Caco-2 (cell line): ENCODE measurements at regions not wholly inside any gene's neighbourhood (a gene's known extent, or its start where the extent isn't known, plus 50 kb on each side); places are given as distances from the start of the nearest gene placed in this dataset.

Experiments
- BruUV-seq: library from RNA; stranded (reverse); fragments of 400-500 nt; replicated peaks from 2 replicates; lab custom pipeline; 2021; lab: Mats Ljungman, UMichigan
- CTCF ChIA-PET: fragments of 300-600 bp; sonication (Branson Sonifier 250); formaldehyde crosslinking; loops from one replicate; lab custom pipeline; 2022; ENCODE audit warnings: antibody characterized with exemption; lab: Charles Lee
- POLR2A ChIA-PET: fragments of 300-600 bp; sonication (Branson Sonifier 250); formaldehyde crosslinking; loops from one replicate; lab custom pipeline; 2022; ENCODE audit warnings: antibody characterized with exemption; lab: Charles Lee
- DNase-seq, 2 experiments: peaks; one replicate each; pipeline versions ENCODE4 v3.0.0 to v3.0.0-alpha.2; 2020 to 2022
- H3K27me3 ChIP-seq: replicated peaks from 2 replicates; pipeline ENCODE4 v1.6.0; 2011; ENCODE audit warnings: low read length; ENCODE audit not compliant: control insufficient read depth, insufficient read depth
- H3K36me3 ChIP-seq: 2 replicates; pipeline ENCODE4 v1.5.1; 2011; ENCODE audit warnings: low read length; ENCODE audit not compliant: control insufficient read depth, insufficient read depth
- H3K4me1 ChIP-seq: fragments of 250-450 bp; sonication (Bioruptor Pico); 2 replicates; pipeline ENCODE4 v1.5.1; 2020; ENCODE audit warnings: mild to moderate bottlenecking
- H3K4me3 ChIP-seq: 2 replicates; pipeline ENCODE4 v1.5.1; 2011; ENCODE audit warnings: low read depth, mild to moderate bottlenecking, control low read depth, low read length
- H3K9me3 ChIP-seq: fragments of 250-450 bp; sonication (Bioruptor Pico); 2 replicates; pipeline ENCODE4 v1.5.1; 2020; ENCODE audit warnings: mild to moderate bottlenecking, moderate library complexity
- H3K27ac Mint-ChIP-seq: one replicate; pipeline ENCODE4 v1.8.0; 2022; ENCODE audit warnings: mixed read lengths; ENCODE audit not compliant: unreplicated experiment
- H3K27me3 Mint-ChIP-seq: one replicate; pipeline ENCODE4 v1.8.0; 2022; ENCODE audit warnings: mixed read lengths; ENCODE audit not compliant: insufficient read depth, unreplicated experiment
- H3K36me3 Mint-ChIP-seq: one replicate; pipeline ENCODE4 v1.8.0; 2022; ENCODE audit warnings: mild to moderate bottlenecking, mixed read lengths; ENCODE audit not compliant: insufficient read depth, unreplicated experiment
- H3K4me1 Mint-ChIP-seq: one replicate; pipeline ENCODE4 v1.8.0; 2022; ENCODE audit warnings: low read depth, mixed read lengths; ENCODE audit not compliant: unreplicated experiment
- H3K4me3 Mint-ChIP-seq: one replicate; pipeline ENCODE4 v1.8.0; 2022; ENCODE audit warnings: mild to moderate bottlenecking, moderate library complexity, mixed read lengths; ENCODE audit not compliant: unreplicated experiment
- H3K9me3 Mint-ChIP-seq: one replicate; pipeline ENCODE4 v1.8.0; 2022; ENCODE audit warnings: mixed read lengths; ENCODE audit not compliant: unreplicated experiment
- intact Hi-C: fragments of 100-400 bp; cut with micrococcal nuclease; formaldehyde crosslinking; loops from one replicate; pipeline ENCODE4 v1.10.0; 2022; ENCODE audit not compliant: unreplicated experiment
- TF ChIP-seq, protein P1 (sequence below), 2 experiments: fragments of 200-600 bp in 1 of 2; IDR thresholded peaks; 1 replicate in 1 of 2; 2 replicates in 1 of 2; pipeline versions ENCODE4 v1.5.1 to v1.8.0; 2011 to 2022; ENCODE audit warnings: antibody characterized with exemption in 1 of 2, control low read depth in 1 of 2, inconsistent platforms in 1 of 2, low read depth in 1 of 2, low read length in 1 of 2, mild to moderate bottlenecking in 1 of 2, moderate library complexity in 1 of 2; ENCODE audit not compliant: insufficient read depth in 1 of 2, severe bottlenecking in 1 of 2, unreplicated experiment in 1 of 2

- Mint-ChIP-seq H3K9me3 (peaks cover 12% of the 10 kb centered on the region), H3K27ac (no peak overlapping the region), H3K36me3 (no peaks in the 10 kb centered on the region), H3K4me3 (no peak overlapping the region), H3K27me3 (no peaks in the 10 kb centered on the region), H3K4me1 (no peaks in the 10 kb centered on the region)
- ChIA-PET POLR2A (no interaction called here), CTCF (interaction anchor here (0.6 kb wide), 1 partner anchor 405 kb away, joined by 3 read pairs; no protein-coding TSS in a partner anchor)
- DNase-seq: no peak
- Histone ChIP-seq H3K36me3 (no peaks in the 10 kb centered on the region), H3K4me1 (no peaks in the 10 kb centered on the region), H3K9me3 (no peaks in the 10 kb centered on the region), H3K27me3 (no peaks in the 10 kb centered on the region), H3K4me3 (no peak overlapping the region)
- BruUV-seq: no TSS peak
- intact Hi-C loops: no loop called here
- TF ChIP-seq, protein P1, sequence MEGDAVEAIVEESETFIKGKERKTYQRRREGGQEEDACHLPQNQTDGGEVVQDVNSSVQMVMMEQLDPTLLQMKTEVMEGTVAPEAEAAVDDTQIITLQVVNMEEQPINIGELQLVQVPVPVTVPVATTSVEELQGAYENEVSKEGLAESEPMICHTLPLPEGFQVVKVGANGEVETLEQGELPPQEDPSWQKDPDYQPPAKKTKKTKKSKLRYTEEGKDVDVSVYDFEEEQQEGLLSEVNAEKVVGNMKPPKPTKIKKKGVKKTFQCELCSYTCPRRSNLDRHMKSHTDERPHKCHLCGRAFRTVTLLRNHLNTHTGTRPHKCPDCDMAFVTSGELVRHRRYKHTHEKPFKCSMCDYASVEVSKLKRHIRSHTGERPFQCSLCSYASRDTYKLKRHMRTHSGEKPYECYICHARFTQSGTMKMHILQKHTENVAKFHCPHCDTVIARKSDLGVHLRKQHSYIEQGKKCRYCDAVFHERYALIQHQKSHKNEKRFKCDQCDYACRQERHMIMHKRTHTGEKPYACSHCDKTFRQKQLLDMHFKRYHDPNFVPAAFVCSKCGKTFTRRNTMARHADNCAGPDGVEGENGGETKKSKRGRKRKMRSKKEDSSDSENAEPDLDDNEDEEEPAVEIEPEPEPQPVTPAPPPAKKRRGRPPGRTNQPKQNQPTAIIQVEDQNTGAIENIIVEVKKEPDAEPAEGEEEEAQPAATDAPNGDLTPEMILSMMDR (IDR thresholded peaks at IDR 0.05; ENCODE audit: insufficient read depth in 1 of 2, low read depth in 1 of 2, low read length in 1 of 2, severe bottlenecking in 1 of 2, unreplicated experiment in 1 of 2): no peak
These were observed 269.2 kb downstream of the SQOR start for GRCh38 chr15:45904019-45904418.

- POLR2A ChIA-PET: no interaction called here
These were observed 271.4 kb downstream of the SQOR start for GRCh38 chr15:45906230-45906629.

DNA sequence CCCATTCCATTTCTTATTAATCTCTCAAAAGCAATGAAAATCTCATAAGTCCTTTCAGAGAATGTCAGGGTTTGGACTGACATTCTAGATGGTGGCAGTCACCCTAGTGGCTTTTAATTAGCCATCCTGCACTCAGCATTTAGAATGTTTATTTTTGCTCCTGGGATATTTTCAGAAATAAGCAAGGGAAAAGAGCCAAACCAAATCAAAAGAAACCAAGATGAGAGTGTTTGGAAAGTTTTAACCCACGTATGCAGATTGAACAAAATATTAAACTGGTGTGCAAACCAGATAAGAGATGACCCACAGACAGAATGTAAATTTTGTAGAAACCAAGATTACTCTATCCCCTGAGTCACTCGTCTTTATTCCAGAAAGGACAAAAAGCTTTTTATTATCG lies 275.8 kb downstream of the SQOR start:
- Mint-ChIP-seq H3K27me3 (no peaks in the 10 kb centered on the region), H3K4me3 (no peak overlapping the region), H3K9me3 (peaks cover 13% of the 10 kb centered on the region), H3K36me3 (no peaks in the 10 kb centered on the region), H3K4me1 (no peaks in the 10 kb centered on the region), H3K27ac (no peak overlapping the region)
- H3K4me1 ChIP-seq: no peaks in the 10 kb centered on the region
- no TSS peak for BruUV-seq
- H3K36me3 ChIP-seq: no peaks in the 10 kb centered on the region
- no peaks in the 10 kb centered on the region for H3K27me3 ChIP-seq
- no peak overlapping the region for H3K4me3 ChIP-seq
- TF ChIP-seq, protein P1 (IDR thresholded peaks at IDR 0.05; ENCODE audit: insufficient read depth in 1 of 2, low read depth in 1 of 2, low read length in 1 of 2, severe bottlenecking in 1 of 2, unreplicated experiment in 1 of 2): no peak
- no peaks in the 10 kb centered on the region for H3K9me3 ChIP-seq
- POLR2A ChIA-PET: no interaction called here
- DNase-seq: no peak
- CTCF ChIA-PET: no interaction called here
- intact Hi-C loops: no loop called here

More at GRCh38 chr15:45906230-45906629, 271.4 kb downstream of the SQOR start:
- H3K36me3 ChIP-seq: no peaks in the 10 kb centered on the region
- no peaks in the 10 kb centered on the region for H3K4me1 ChIP-seq
- Mint-ChIP-seq H3K9me3 (peaks cover 12% of the 10 kb centered on the region), H3K4me1 (no peaks in the 10 kb centered on the region), H3K27ac (no peak overlapping the region), H3K36me3 (no peaks in the 10 kb centered on the region), H3K4me3 (no peak overlapping the region), H3K27me3 (no peaks in the 10 kb centered on the region)
- no peaks in the 10 kb centered on the region for H3K9me3 ChIP-seq
- no TSS peak for BruUV-seq
- no peaks in the 10 kb centered on the region for H3K27me3 ChIP-seq
- intact Hi-C loops: no loop called here
- DNase-seq: no peak
- CTCF ChIA-PET: no interaction called here
- TF ChIP-seq, protein P1 (IDR thresholded peaks at IDR 0.05; ENCODE audit: insufficient read depth in 1 of 2, low read depth in 1 of 2, low read length in 1 of 2, severe bottlenecking in 1 of 2, unreplicated experiment in 1 of 2): no peak
- no peak overlapping the region for H3K4me3 ChIP-seq
